AG10803 (cell line): ENCODE measurements at regions not wholly inside any gene's neighbourhood (a gene's known extent, or its start where the extent isn't known, plus 50 kb on each side); places are given as distances from the start of the nearest gene placed in this dataset.
"Not testable (repeated sequence)": the region's sequence is repeated elsewhere in the genome, so short reads cannot be mapped to it uniquely, and the experiment has no call there.

Source experiments
- DNase-seq: peaks from one replicate; pipeline ENCODE4 v3.0.0; 2010; ENCODE audit warnings: low read depth
- H3K4me3 ChIP-seq: 2 replicates; pipeline ENCODE4 v1.5.1; 2011; ENCODE audit warnings: mild to moderate bottlenecking, low read length, control low read depth
- CTCF ChIP-seq: conservative IDR thresholded peaks from 2 replicates; pipeline ENCODE4 v1.5.1; 2011; ENCODE audit warnings: mild to moderate bottlenecking, low read length, control low read depth, inconsistent platforms

- TF ChIP-seq CTCF = no peak
- no peak for DNase-seq
- no peak overlapping the region for H3K4me3 ChIP-seq
Measured at GRCh38 chr3:147333098-147333497, 73.2 kb downstream of the ZIC4 start.

- no peak for DNase-seq
- H3K4me3 ChIP-seq = no peak overlapping the region
- TF ChIP-seq CTCF = no peak
Measured at GRCh38 chr3:147328711-147329110, 77.6 kb downstream of the ZIC4 start.

GRCh38 chr3:147324356-147324755 is 82.0 kb downstream of the ZIC4 start:
- no peak for DNase-seq
- no peak for TF ChIP-seq CTCF
- H3K4me3 ChIP-seq = no peak overlapping the region

- TF ChIP-seq CTCF = no peak
- no peak overlapping the region for H3K4me3 ChIP-seq
- no peak for DNase-seq
Measured at GRCh38 chr3:147318900-147319299, 87.4 kb downstream of the ZIC4 start.

GRCh38 chr3:147317080-147317479 is 89.3 kb downstream of the ZIC4 start:
- DNase-seq = not testable (repeated sequence)

GRCh38 chr3:147313513-147313912 is 92.8 kb downstream of the ZIC4 start:
- no peak overlapping the region for H3K4me3 ChIP-seq
- no peak for DNase-seq
- TF ChIP-seq CTCF = no peak

More at GRCh38 chr3:147317080-147317479, 89.3 kb downstream of the ZIC4 start:
- not testable (repeated sequence) for H3K4me3 ChIP-seq

- no peak overlapping the region for H3K4me3 ChIP-seq
- no peak for TF ChIP-seq CTCF
- no peak for DNase-seq
Measured at GRCh38 chr3:147312786-147313280, 93.5 kb downstream of the ZIC4 start.

GRCh38 chr3:147311716-147312115 is 94.6 kb downstream of the ZIC4 start:
- DNase-seq = peak; percentile 19
- TF ChIP-seq CTCF = no peak
- H3K4me3 ChIP-seq = no peak overlapping the region
